Tibial nerve (tissue), 4 donors: ENCODE measurements at regions not wholly inside any gene's neighbourhood (a gene's known extent, or its start where the extent isn't known, plus 50 kb on each side); places are given as distances from the start of the nearest gene placed in this dataset.

ENCODE experiments used
- CTCF ChIP-seq, 5 experiments: fragments of 200-600 bp in 3 of 5; fragments of 450-650 bp in 2 of 5; sonication (generic) in 3 of 5; IDR thresholded peaks; one replicate each; pipeline ENCODE4 v1.5.1; 2016 to 2019; ENCODE audit warnings: antibody characterized with exemption in 5 of 5, mild to moderate bottlenecking in 3 of 5, moderate library complexity in 2 of 5
- EP300 ChIP-seq, 2 donors: sonication (generic); formaldehyde crosslinking; IDR thresholded peaks; one replicate each; pipeline ENCODE4 v1.6.1; 2017; ENCODE audit warnings: antibody characterized with exemption in 2 of 2, mild to moderate bottlenecking in 1 of 2
- POLR2A ChIP-seq, 2 donors: fragments of 450-650 bp; IDR thresholded peaks; one replicate each; pipeline ENCODE4 v1.6.1; 2017; ENCODE audit warnings: antibody characterized with exemption in 2 of 2, mild to moderate bottlenecking in 2 of 2, moderate library complexity in 2 of 2

DNA sequence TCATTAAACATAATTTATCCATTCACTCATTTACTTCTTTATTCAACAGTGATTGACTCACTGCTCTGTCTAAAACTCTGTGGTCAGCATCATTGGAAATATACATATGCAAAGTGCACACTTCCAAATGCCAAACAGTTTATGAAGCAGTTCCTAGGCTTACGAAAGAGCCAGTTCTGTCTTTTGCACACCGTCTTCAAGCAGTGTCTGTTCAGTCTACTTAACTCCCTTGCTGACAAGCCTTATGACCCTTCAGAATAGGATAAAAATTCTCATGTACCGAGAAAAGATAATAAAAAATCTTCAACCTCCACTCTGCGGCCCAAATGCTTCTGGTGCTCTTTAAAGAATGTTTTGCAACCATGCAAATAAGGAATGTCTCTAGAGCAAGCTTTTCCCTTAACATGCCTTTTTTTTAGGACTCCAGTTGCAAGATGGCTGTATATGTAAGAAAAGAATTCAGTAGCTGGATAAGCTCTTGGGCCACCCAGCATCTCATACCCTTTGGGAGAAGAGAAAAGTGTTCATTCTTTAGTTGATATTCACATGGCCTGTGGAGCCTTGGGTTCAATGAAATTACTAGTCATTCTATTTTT, 1037.0 kb upstream of the SLIT2 start:
- TF ChIP-seq EP300 (IDR thresholded peaks at IDR 0.05) (no peak), POLR2A (IDR thresholded peaks at IDR 0.05) (no peak), CTCF (IDR thresholded peaks at IDR 0.05) (no peak)
